ENCODE measurements at regions not wholly inside any gene's neighbourhood (a gene's known extent, or its start where the extent isn't known, plus 50 kb on each side); places are given as distances from the start of the nearest gene placed in this dataset.

DNA sequence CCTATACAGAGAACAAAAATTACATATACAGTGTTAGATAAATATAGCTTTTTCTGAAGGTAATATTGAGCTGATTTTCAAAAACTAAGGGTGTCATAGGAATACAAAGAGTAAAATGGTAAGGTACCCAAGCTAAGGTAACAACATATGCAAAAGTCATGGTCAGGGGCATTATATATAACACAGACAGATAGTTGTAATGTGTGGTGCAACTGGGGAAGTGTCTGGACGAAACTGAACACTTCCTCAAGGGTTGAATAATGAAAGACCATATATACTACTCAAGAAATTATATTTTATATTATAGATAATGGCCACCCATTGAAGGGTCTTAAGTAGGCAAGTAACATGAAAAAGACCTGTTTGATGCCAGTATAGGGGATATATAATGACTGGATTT, 262.1 kb upstream of the CXXC4 start:
- Histone ChIP-seq H3K36me3 (ENCODE audit: control insufficient read depth in 1 of 2, insufficient read depth in 2 of 2, low read length in 2 of 2) (no peaks in the 10 kb centered on the region), H3K27me3 (ENCODE audit: control insufficient read depth in 1 of 2, insufficient read depth in 2 of 2, low read length in 2 of 2) (no peaks in the 10 kb centered on the region), H3K9me3 (ENCODE audit: control insufficient read depth in 1 of 2, low read length in 2 of 2) (no peaks in the 10 kb centered on the region), H3K27ac (ENCODE audit: low read depth, low read length) (no peak overlapping the region), H3K9ac (ENCODE audit: low read depth in 1 of 2, low read length in 2 of 2) (no peak overlapping the region), H3K4me1 (ENCODE audit: control insufficient read depth in 1 of 2, insufficient read depth in 2 of 2, low read length in 2 of 2) (no peaks in the 10 kb centered on the region), H3K4me3 (ENCODE audit: low read depth in 1 of 2, low read length in 2 of 2) (no peak overlapping the region)

- Histone ChIP-seq H3K9me3 (ENCODE audit: control insufficient read depth in 1 of 2, low read length in 2 of 2) (no peaks in the 10 kb centered on the region), H3K36me3 (ENCODE audit: control insufficient read depth in 1 of 2, insufficient read depth in 2 of 2, low read length in 2 of 2) (no peaks in the 10 kb centered on the region), H3K4me1 (ENCODE audit: control insufficient read depth in 1 of 2, insufficient read depth in 2 of 2, low read length in 2 of 2) (no peaks in the 10 kb centered on the region), H3K27me3 (ENCODE audit: control insufficient read depth in 1 of 2, insufficient read depth in 2 of 2, low read length in 2 of 2) (no peaks in the 10 kb centered on the region), H3K4me3 (ENCODE audit: low read depth in 1 of 2, low read length in 2 of 2) (no peak overlapping the region), H3K9ac (ENCODE audit: low read depth in 1 of 2, low read length in 2 of 2) (no peak overlapping the region), H3K27ac (ENCODE audit: low read depth, low read length) (no peak overlapping the region)
Measured at GRCh38 chr4:104758574-104758973, 263.9 kb upstream of the CXXC4 start.

- Histone ChIP-seq H3K4me3 (ENCODE audit: low read depth in 1 of 2, low read length in 2 of 2) (no peak overlapping the region), H3K27ac (ENCODE audit: low read depth, low read length) (no peak overlapping the region), H3K4me1 (ENCODE audit: control insufficient read depth in 1 of 2, insufficient read depth in 2 of 2, low read length in 2 of 2) (no peaks in the 10 kb centered on the region), H3K9me3 (ENCODE audit: control insufficient read depth in 1 of 2, low read length in 2 of 2) (no peaks in the 10 kb centered on the region), H3K9ac (ENCODE audit: low read depth in 1 of 2, low read length in 2 of 2) (no peak overlapping the region), H3K36me3 (ENCODE audit: control insufficient read depth in 1 of 2, insufficient read depth in 2 of 2, low read length in 2 of 2) (no peaks in the 10 kb centered on the region), H3K27me3 (ENCODE audit: control insufficient read depth in 1 of 2, insufficient read depth in 2 of 2, low read length in 2 of 2) (no peaks in the 10 kb centered on the region)
Measured at GRCh38 chr4:104763554-104764222, 269.0 kb upstream of the CXXC4 start.

GRCh38 chr4:104766676-104767075, 272.0 kb upstream of the CXXC4 start:
- H3K4me3 ChIP-seq (ENCODE audit: low read depth in 1 of 2, low read length in 2 of 2), result no peak overlapping the region
- H3K9ac ChIP-seq (ENCODE audit: low read depth in 1 of 2, low read length in 2 of 2), result no peak overlapping the region
- no peaks in the 10 kb centered on the region for H3K36me3 ChIP-seq (ENCODE audit: control insufficient read depth in 1 of 2, insufficient read depth in 2 of 2, low read length in 2 of 2)
- H3K27me3 ChIP-seq (ENCODE audit: control insufficient read depth in 1 of 2, insufficient read depth in 2 of 2, low read length in 2 of 2), result no peaks in the 10 kb centered on the region
- no peak overlapping the region for H3K27ac ChIP-seq (ENCODE audit: low read depth, low read length)
- H3K9me3 ChIP-seq (ENCODE audit: control insufficient read depth in 1 of 2, low read length in 2 of 2), result no peaks in the 10 kb centered on the region
- H3K4me1 ChIP-seq (ENCODE audit: control insufficient read depth in 1 of 2, insufficient read depth in 2 of 2, low read length in 2 of 2), result no peaks in the 10 kb centered on the region

- Histone ChIP-seq H3K36me3 (ENCODE audit: control insufficient read depth in 1 of 2, insufficient read depth in 2 of 2, low read length in 2 of 2) (no peaks in the 10 kb centered on the region), H3K4me1 (ENCODE audit: control insufficient read depth in 1 of 2, insufficient read depth in 2 of 2, low read length in 2 of 2) (no peaks in the 10 kb centered on the region), H3K27ac (ENCODE audit: low read depth, low read length) (no peak overlapping the region), H3K9ac (ENCODE audit: low read depth in 1 of 2, low read length in 2 of 2) (no peak overlapping the region), H3K9me3 (ENCODE audit: control insufficient read depth in 1 of 2, low read length in 2 of 2) (no peaks in the 10 kb centered on the region), H3K27me3 (ENCODE audit: control insufficient read depth in 1 of 2, insufficient read depth in 2 of 2, low read length in 2 of 2) (no peaks in the 10 kb centered on the region), H3K4me3 (ENCODE audit: low read depth in 1 of 2, low read length in 2 of 2) (no peak overlapping the region)
Measured at GRCh38 chr4:104772849-104773248, 278.2 kb upstream of the CXXC4 start.

DNA sequence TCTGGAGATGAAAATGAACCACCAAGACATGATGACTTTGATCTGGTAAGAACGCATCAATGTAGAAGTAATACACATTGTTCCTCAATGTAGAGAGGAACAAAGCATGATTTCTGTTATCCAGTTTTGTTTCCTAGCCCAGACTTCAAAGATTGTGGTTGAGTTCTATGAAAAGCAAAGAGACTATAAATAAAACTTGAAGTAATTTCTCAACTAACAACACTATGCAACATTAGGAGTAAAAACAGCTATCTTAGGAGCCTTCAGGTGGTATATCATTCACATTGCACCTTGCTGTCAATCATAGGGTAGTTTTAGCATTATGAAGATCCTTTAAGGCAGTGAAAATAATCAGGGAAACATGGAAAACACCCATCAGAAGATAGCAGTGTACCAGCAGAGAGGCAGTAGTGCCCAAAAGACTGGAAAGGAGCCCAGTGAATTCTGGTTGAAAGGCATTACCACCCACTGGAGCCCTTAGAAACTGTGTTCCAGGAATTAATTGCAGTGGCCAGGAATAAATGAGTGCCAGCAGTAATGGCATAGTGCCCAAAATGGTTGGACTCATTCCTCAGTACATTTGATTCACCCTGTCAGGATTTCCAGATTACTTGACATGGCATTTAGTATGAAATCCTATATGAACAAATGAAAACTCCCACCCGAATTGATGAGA, 300.7 kb upstream of the CXXC4 start:
- no peaks in the 10 kb centered on the region for H3K4me1 ChIP-seq (ENCODE audit: control insufficient read depth in 1 of 2, insufficient read depth in 2 of 2, low read length in 2 of 2)
- no peaks in the 10 kb centered on the region for H3K36me3 ChIP-seq (ENCODE audit: control insufficient read depth in 1 of 2, insufficient read depth in 2 of 2, low read length in 2 of 2)
- H3K27ac ChIP-seq (ENCODE audit: low read depth, low read length), result no peak overlapping the region
- no peak overlapping the region for H3K9ac ChIP-seq (ENCODE audit: low read depth in 1 of 2, low read length in 2 of 2)
- H3K4me3 ChIP-seq (ENCODE audit: low read depth in 1 of 2, low read length in 2 of 2), result no peak overlapping the region
- H3K9me3 ChIP-seq (ENCODE audit: control insufficient read depth in 1 of 2, low read length in 2 of 2), result no peaks in the 10 kb centered on the region
- no peaks in the 10 kb centered on the region for H3K27me3 ChIP-seq (ENCODE audit: control insufficient read depth in 1 of 2, insufficient read depth in 2 of 2, low read length in 2 of 2)

GRCh38 chr4:104811727-104812126, 317.0 kb upstream of the CXXC4 start:
- no peaks in the 10 kb centered on the region for H3K27me3 ChIP-seq (ENCODE audit: control insufficient read depth in 1 of 2, insufficient read depth in 2 of 2, low read length in 2 of 2)
- H3K4me1 ChIP-seq (ENCODE audit: control insufficient read depth in 1 of 2, insufficient read depth in 2 of 2, low read length in 2 of 2), result no peaks in the 10 kb centered on the region
- no peaks in the 10 kb centered on the region for H3K36me3 ChIP-seq (ENCODE audit: control insufficient read depth in 1 of 2, insufficient read depth in 2 of 2, low read length in 2 of 2)
- no peak overlapping the region for H3K4me3 ChIP-seq (ENCODE audit: low read depth in 1 of 2, low read length in 2 of 2)
- H3K27ac ChIP-seq (ENCODE audit: low read depth, low read length), result no peak overlapping the region
- H3K9ac ChIP-seq (ENCODE audit: low read depth in 1 of 2, low read length in 2 of 2), result no peak overlapping the region
- peaks cover 0 to 2% of the 10 kb centered on the region in 2 donors for H3K9me3 ChIP-seq (ENCODE audit: control insufficient read depth in 1 of 2, low read length in 2 of 2)

DNA sequence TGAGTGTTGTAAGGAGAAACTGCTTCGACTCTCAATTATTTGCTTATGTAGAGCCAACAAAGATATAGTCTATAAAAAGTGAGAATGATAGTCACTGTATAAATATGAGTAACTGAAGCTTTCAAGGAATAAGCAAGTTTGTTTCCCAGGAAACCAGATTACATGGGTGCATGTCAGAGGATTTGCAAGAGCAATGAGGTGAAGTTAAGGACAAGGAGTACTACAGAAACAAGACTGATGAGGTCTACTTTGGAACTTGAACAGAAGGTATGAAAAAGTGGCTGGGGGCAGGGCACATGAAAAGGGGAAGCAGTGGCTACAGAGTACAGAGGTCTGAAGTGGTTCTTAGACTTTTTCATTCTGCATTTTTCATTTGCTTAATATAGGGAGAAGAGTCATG, 321.0 kb upstream of the CXXC4 start:
- H3K4me3 ChIP-seq (ENCODE audit: low read depth in 1 of 2, low read length in 2 of 2), result no peak overlapping the region
- H3K4me1 ChIP-seq (ENCODE audit: control insufficient read depth in 1 of 2, insufficient read depth in 2 of 2, low read length in 2 of 2), result no peaks in the 10 kb centered on the region
- no peak overlapping the region for H3K9ac ChIP-seq (ENCODE audit: low read depth in 1 of 2, low read length in 2 of 2)
- no peak overlapping the region for H3K27ac ChIP-seq (ENCODE audit: low read depth, low read length)
- peaks cover 0 to 2% of the 10 kb centered on the region in 2 donors for H3K9me3 ChIP-seq (ENCODE audit: control insufficient read depth in 1 of 2, low read length in 2 of 2)
- no peaks in the 10 kb centered on the region for H3K27me3 ChIP-seq (ENCODE audit: control insufficient read depth in 1 of 2, insufficient read depth in 2 of 2, low read length in 2 of 2)
- H3K36me3 ChIP-seq (ENCODE audit: control insufficient read depth in 1 of 2, insufficient read depth in 2 of 2, low read length in 2 of 2), result no peaks in the 10 kb centered on the region

DNA sequence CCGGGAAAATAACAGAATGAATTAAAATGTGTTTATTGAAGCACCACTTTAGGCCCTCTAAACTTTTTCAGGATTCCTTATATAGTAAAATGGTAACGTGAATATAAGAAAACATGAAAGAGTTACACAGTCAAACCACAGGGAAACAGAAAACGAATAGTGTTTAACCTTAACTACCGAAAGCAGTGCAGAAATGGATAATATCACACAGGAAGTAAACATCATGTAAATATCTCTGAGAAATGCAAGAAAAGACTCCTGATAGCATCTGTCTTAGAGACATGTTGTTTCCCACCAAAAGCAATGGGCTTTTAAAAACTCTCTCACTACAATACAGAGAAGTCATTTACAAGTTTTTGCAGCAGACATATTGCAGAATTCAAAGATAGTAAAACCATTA, 323.9 kb upstream of the CXXC4 start:
- H3K9ac ChIP-seq (ENCODE audit: low read depth in 1 of 2, low read length in 2 of 2), result no peak overlapping the region
- H3K36me3 ChIP-seq (ENCODE audit: control insufficient read depth in 1 of 2, insufficient read depth in 2 of 2, low read length in 2 of 2), result no peaks in the 10 kb centered on the region
- no peaks in the 10 kb centered on the region for H3K27me3 ChIP-seq (ENCODE audit: control insufficient read depth in 1 of 2, insufficient read depth in 2 of 2, low read length in 2 of 2)
- no peaks in the 10 kb centered on the region for H3K9me3 ChIP-seq (ENCODE audit: control insufficient read depth in 1 of 2, low read length in 2 of 2)
- no peak overlapping the region for H3K27ac ChIP-seq (ENCODE audit: low read depth, low read length)
- no peak overlapping the region for H3K4me3 ChIP-seq (ENCODE audit: low read depth in 1 of 2, low read length in 2 of 2)
- no peaks in the 10 kb centered on the region for H3K4me1 ChIP-seq (ENCODE audit: control insufficient read depth in 1 of 2, insufficient read depth in 2 of 2, low read length in 2 of 2)

GRCh38 chr4:104826171-104826570, 320.5 kb upstream of the TET2 start:
- H3K4me3 ChIP-seq (ENCODE audit: low read depth in 1 of 2, low read length in 2 of 2), result no peak overlapping the region
- H3K27ac ChIP-seq (ENCODE audit: low read depth, low read length), result no peak overlapping the region
- H3K36me3 ChIP-seq (ENCODE audit: control insufficient read depth in 1 of 2, insufficient read depth in 2 of 2, low read length in 2 of 2), result no peaks in the 10 kb centered on the region
- H3K9ac ChIP-seq (ENCODE audit: low read depth in 1 of 2, low read length in 2 of 2), result no peak overlapping the region
- no peaks in the 10 kb centered on the region for H3K4me1 ChIP-seq (ENCODE audit: control insufficient read depth in 1 of 2, insufficient read depth in 2 of 2, low read length in 2 of 2)
- no peaks in the 10 kb centered on the region for H3K27me3 ChIP-seq (ENCODE audit: control insufficient read depth in 1 of 2, insufficient read depth in 2 of 2, low read length in 2 of 2)
- H3K9me3 ChIP-seq (ENCODE audit: control insufficient read depth in 1 of 2, low read length in 2 of 2), result no peaks in the 10 kb centered on the region
